GM18505 (cell line): ENCODE measurements at regions not wholly inside any gene's neighbourhood (a gene's known extent, or its start where the extent isn't known, plus 50 kb on each side); places are given as distances from the start of the nearest gene placed in this dataset.
"Not testable (repeated sequence)": the region's sequence is repeated elsewhere in the genome, so short reads cannot be mapped to it uniquely, and the experiment has no call there.

Experiments
- ATAC-seq: cut with Tn5 transposase; IDR thresholded peaks from one replicate; pipeline ENCODE4 v1.9.1; 2021; ENCODE audit not compliant: unreplicated experiment
- POLR2A ChIP-seq: IDR thresholded peaks from 4 replicates; pipeline ENCODE4 v1.6.1; 2011; ENCODE audit warnings: borderline replicate concordance; ENCODE audit not compliant: insufficient read depth, insufficient read length; ENCODE audit errors: extremely low read depth

GRCh38 chrX:115702982-115703381 lies 142.0 kb downstream of the PLS3 start:
- ATAC-seq: no peak
- TF ChIP-seq POLR2A: no peak

GRCh38 chrX:115709039-115709438 lies 148.1 kb downstream of the PLS3 start:
- ATAC-seq: no peak
- TF ChIP-seq POLR2A: no peak

GRCh38 chrX:115712484-115712883 lies 151.5 kb downstream of the PLS3 start:
- TF ChIP-seq POLR2A: no peak
- no peak for ATAC-seq

- no peak for TF ChIP-seq POLR2A
- no peak for ATAC-seq
Observed at GRCh38 chrX:115713460-115713859, 152.5 kb downstream of the PLS3 start.

- ATAC-seq: no peak
- no peak for TF ChIP-seq POLR2A
Observed at GRCh38 chrX:115719171-115719570, 158.2 kb downstream of the PLS3 start.

- ATAC-seq: not testable (repeated sequence)
Observed at GRCh38 chrX:115722724-115723433, 161.9 kb downstream of the PLS3 start.

GRCh38 chrX:115725370-115725769 lies 164.4 kb downstream of the PLS3 start:
- not testable (repeated sequence) for ATAC-seq

GRCh38 chrX:115727792-115728732 lies 167.1 kb downstream of the PLS3 start:
- peak; percentile 88 for ATAC-seq

- ATAC-seq: not testable (repeated sequence)
Observed at GRCh38 chrX:115732530-115732929, 171.6 kb downstream of the PLS3 start.

GRCh38 chrX:115735269-115735668 lies 174.3 kb downstream of the PLS3 start:
- not testable (repeated sequence) for ATAC-seq
